ENCODE measurements at regions not wholly inside any gene's neighbourhood (a gene's known extent, or its start where the extent isn't known, plus 50 kb on each side); places are given as distances from the start of the nearest gene placed in this dataset.
"Not testable (repeated sequence)": the region's sequence is repeated elsewhere in the genome, so short reads cannot be mapped to it uniquely, and the experiment has no call there.

GRCh38 chr5:122656577-122656976 is 118.3 kb upstream of the SNX2 start:
- H3K4me3 ChIP-seq = no peak overlapping the region
- TF ChIP-seq CTCF (IDR thresholded peaks at IDR 0.05) = no peak

GRCh38 chr5:122661496-122662180 is 113.2 kb upstream of the SNX2 start:
- H3K9me3 ChIP-seq = no peaks in the 10 kb centered on the region
- no peak for DNase-seq (ENCODE audit: low spot score)
- H3K36me3 ChIP-seq = no peaks in the 10 kb centered on the region
- no peaks in the 10 kb centered on the region for H3K27me3 ChIP-seq
- TF ChIP-seq CTCF (IDR thresholded peaks at IDR 0.05) = no peak
- H3K4me1 ChIP-seq = no peaks in the 10 kb centered on the region
- H3K4me3 ChIP-seq = no peak overlapping the region
- no peak overlapping the region for H3K27ac ChIP-seq

More at GRCh38 chr5:122656577-122656976, 118.3 kb upstream of the SNX2 start:
- no peaks in the 10 kb centered on the region for H3K36me3 ChIP-seq
- H3K27ac ChIP-seq = no peak overlapping the region
- no peaks in the 10 kb centered on the region for H3K27me3 ChIP-seq
- H3K9me3 ChIP-seq = no peaks in the 10 kb centered on the region
- DNase-seq (ENCODE audit: low spot score) = no peak
- H3K4me1 ChIP-seq = no peaks in the 10 kb centered on the region

GRCh38 chr5:122665051-122665450 is 109.8 kb upstream of the SNX2 start:
- DNase-seq (ENCODE audit: low spot score) = no peak
- Histone ChIP-seq H3K4me1 (no peaks in the 10 kb centered on the region), H3K4me3 (no peak overlapping the region), H3K9me3 (no peaks in the 10 kb centered on the region), H3K27me3 (no peaks in the 10 kb centered on the region), H3K36me3 (no peaks in the 10 kb centered on the region), H3K27ac (no peak overlapping the region)
- no peak for TF ChIP-seq CTCF (IDR thresholded peaks at IDR 0.05)

- Histone ChIP-seq H3K4me3 (no peak overlapping the region), H3K36me3 (no peaks in the 10 kb centered on the region), H3K9me3 (no peaks in the 10 kb centered on the region), H3K27me3 (no peaks in the 10 kb centered on the region), H3K4me1 (no peaks in the 10 kb centered on the region), H3K27ac (no peak overlapping the region)
- DNase-seq (ENCODE audit: low spot score) = no peak
- no peak for TF ChIP-seq CTCF (IDR thresholded peaks at IDR 0.05)
Measured at GRCh38 chr5:122668552-122668951, 106.3 kb upstream of the SNX2 start.

GRCh38 chr5:122669709-122670108 is 105.2 kb upstream of the SNX2 start:
- not testable (repeated sequence) for H3K4me1 ChIP-seq; H3K36me3 ChIP-seq; H3K27me3 ChIP-seq; DNase-seq (ENCODE audit: low spot score); H3K9me3 ChIP-seq; H3K4me3 ChIP-seq; H3K27ac ChIP-seq

- DNase-seq (ENCODE audit: low spot score) = peak; percentile 67
- H3K4me1 ChIP-seq = no peaks in the 10 kb centered on the region
- H3K4me3 ChIP-seq = no peak overlapping the region
- no peak overlapping the region for H3K27ac ChIP-seq
- no peaks in the 10 kb centered on the region for H3K27me3 ChIP-seq
- TF ChIP-seq CTCF (IDR thresholded peaks at IDR 0.05) = no peak
- H3K36me3 ChIP-seq = no peaks in the 10 kb centered on the region
- H3K9me3 ChIP-seq = no peaks in the 10 kb centered on the region
Measured at GRCh38 chr5:122673343-122673742, 101.5 kb upstream of the SNX2 start.

All from right atrium auricular region (tissue), 2 donors.